Naive B cell (primary cell): ENCODE measurements at regions not wholly inside any gene's neighbourhood (a gene's known extent, or its start where the extent isn't known, plus 50 kb on each side); places are given as distances from the start of the nearest gene placed in this dataset.

ENCODE experiments used
- ATAC-seq, 2 donors: fragments of 150-1000 bp; cut with Tn5 transposase; 2 replicates each; pipeline ENCODE4 v1.10.0; 2021; ENCODE audit warnings: low read depth in 2 of 2, mild to moderate bottlenecking in 2 of 2, moderate library complexity in 2 of 2
- DNase-seq: peaks from one replicate; pipeline ENCODE4 v3.0.0; 2022
- H3K27ac Mint-ChIP-seq, 6 donors: one replicate each; pipeline ENCODE4 v1.8.0; 2020 to 2022; ENCODE audit warnings: mild to moderate bottlenecking in 6 of 6, mixed read lengths in 6 of 6, moderate library complexity in 5 of 6, inconsistent platforms in 2 of 6
- H3K27me3 Mint-ChIP-seq, 3 donors: one replicate each; pipeline ENCODE4 v1.8.0; 2021 to 2022; ENCODE audit warnings: mixed read lengths in 3 of 3, mild to moderate bottlenecking in 1 of 3
- H3K36me3 Mint-ChIP-seq, 2 donors: one replicate each; pipeline ENCODE4 v1.8.0; 2020 to 2022; ENCODE audit warnings: mixed read lengths in 2 of 2, inconsistent platforms in 1 of 2, mild to moderate bottlenecking in 1 of 2
- H3K4me1 Mint-ChIP-seq, 3 donors: one replicate each; pipeline ENCODE4 v1.8.0; 2020 to 2022; ENCODE audit warnings: mixed read lengths in 3 of 3, inconsistent platforms in 1 of 3, mild to moderate bottlenecking in 1 of 3, moderate library complexity in 1 of 3
- H3K4me3 Mint-ChIP-seq, 8 donors: one replicate each; pipeline ENCODE4 v1.8.0; 2020 to 2022; ENCODE audit warnings: mild to moderate bottlenecking in 8 of 8, mixed read lengths in 8 of 8, moderate library complexity in 8 of 8, inconsistent platforms in 2 of 8
- H3K9me3 Mint-ChIP-seq, 7 donors: one replicate each; pipeline ENCODE4 v1.8.0; 2020 to 2022; ENCODE audit warnings: mixed read lengths in 7 of 7, mild to moderate bottlenecking in 5 of 7, inconsistent platforms in 2 of 7, moderate library complexity in 1 of 7

DNA sequence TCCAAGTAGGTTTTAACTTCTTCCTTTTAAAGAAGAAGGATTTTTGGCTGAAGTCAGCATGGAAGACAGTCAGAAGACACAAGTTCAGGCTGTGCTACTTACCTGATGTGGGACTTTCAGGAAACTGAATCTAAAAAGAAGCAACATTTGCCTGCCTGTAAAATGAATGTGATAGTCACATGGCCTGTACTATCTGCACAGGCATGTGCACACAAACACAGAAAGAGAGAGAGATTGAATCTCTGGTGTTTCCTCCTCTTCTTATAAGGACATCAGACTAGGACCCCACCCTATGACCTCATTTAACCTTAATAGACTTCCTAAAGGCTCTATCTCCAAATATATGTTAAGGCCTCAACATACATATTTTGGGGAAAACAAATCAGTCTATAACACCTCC, 542.9 kb downstream of the PLPP3 start:
- peaks cover 14 to 22% (median 16%) of the 10 kb centered on the region in 3 donors for H3K27me3 Mint-ChIP-seq
- H3K4me1 Mint-ChIP-seq, result no peaks in the 10 kb centered on the region
- H3K9me3 Mint-ChIP-seq, result peaks cover 0 to 6% (median 4%) of the 10 kb centered on the region in 7 donors
- no peak overlapping the region for H3K4me3 Mint-ChIP-seq
- ATAC-seq, result no peak
- H3K27ac Mint-ChIP-seq, result no peak overlapping the region
- DNase-seq, result no peak
- peaks cover 0 to 12% of the 10 kb centered on the region in 2 donors for H3K36me3 Mint-ChIP-seq

DNA sequence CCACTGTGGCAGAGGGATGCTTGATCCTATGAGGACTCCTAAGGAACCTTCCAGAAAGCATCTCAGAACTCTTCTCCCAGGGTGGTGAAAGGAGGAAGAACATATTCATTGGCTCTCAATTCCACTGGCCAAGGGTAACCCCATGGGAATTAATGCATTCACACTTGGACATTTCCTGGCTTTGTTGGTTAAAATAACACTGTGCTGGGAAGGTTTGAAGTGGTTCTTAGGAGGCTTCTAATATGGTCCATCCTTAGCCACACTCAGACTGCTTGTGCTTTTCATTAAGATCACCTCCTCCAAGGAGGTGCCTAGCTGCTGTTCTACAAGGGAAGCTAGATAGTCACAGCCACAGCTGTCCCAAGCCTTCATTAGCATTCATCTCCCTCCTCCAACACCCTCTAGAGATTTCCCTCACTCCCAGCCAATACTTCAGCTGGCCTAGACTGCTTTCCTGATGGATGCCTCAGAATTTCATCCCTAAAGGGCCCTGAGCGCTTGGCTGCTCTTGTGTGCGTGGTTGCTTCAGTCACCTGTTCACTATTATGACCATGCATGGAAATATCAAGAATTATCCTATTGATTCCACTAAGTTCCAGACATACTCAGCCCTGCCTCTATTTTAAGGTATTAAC, 544.4 kb downstream of the PLPP3 start:
- Mint-ChIP-seq H3K4me3 (no peak overlapping the region), H3K9me3 (peaks cover 0 to 6% (median 4%) of the 10 kb centered on the region in 7 donors)

DNA sequence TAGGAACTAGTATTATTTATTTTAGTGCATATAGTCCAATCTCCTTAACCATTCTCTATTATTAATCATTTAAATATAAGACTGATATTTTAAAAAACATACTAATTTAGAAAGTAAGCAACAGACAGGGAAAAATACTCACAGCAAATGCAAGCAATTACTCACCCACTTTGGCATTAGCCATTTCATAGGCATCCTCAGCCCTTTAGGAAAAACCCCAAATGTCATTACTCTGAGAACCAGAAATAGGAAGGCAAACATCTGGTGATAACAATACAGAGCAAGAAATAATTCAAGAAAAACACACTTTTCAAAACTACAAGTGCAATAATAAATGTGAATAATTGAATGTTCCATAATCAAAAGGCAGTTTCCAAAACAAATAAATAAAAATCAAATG, 545.1 kb downstream of the PLPP3 start:
- Mint-ChIP-seq H3K27me3 (peaks cover 9 to 24% (median 16%) of the 10 kb centered on the region in 3 donors), H3K36me3 (peaks cover 0 to 12% of the 10 kb centered on the region in 2 donors), H3K9me3 (peaks cover 0 to 6% (median 4%) of the 10 kb centered on the region in 7 donors), H3K4me1 (no peaks in the 10 kb centered on the region), H3K27ac (no peak overlapping the region), H3K4me3 (no peak overlapping the region)
- DNase-seq (no peak), ATAC-seq (no peak)

More for the DNA sequence above, 544.4 kb downstream of the PLPP3 start:
- H3K27me3 Mint-ChIP-seq, result peaks cover 9 to 22% (median 16%) of the 10 kb centered on the region in 3 donors
- ATAC-seq (no peak), DNase-seq (no peak)
- H3K27ac Mint-ChIP-seq, result no peak overlapping the region
- H3K36me3 Mint-ChIP-seq, result peaks cover 0 to 12% of the 10 kb centered on the region in 2 donors
- no peaks in the 10 kb centered on the region for H3K4me1 Mint-ChIP-seq

DNA sequence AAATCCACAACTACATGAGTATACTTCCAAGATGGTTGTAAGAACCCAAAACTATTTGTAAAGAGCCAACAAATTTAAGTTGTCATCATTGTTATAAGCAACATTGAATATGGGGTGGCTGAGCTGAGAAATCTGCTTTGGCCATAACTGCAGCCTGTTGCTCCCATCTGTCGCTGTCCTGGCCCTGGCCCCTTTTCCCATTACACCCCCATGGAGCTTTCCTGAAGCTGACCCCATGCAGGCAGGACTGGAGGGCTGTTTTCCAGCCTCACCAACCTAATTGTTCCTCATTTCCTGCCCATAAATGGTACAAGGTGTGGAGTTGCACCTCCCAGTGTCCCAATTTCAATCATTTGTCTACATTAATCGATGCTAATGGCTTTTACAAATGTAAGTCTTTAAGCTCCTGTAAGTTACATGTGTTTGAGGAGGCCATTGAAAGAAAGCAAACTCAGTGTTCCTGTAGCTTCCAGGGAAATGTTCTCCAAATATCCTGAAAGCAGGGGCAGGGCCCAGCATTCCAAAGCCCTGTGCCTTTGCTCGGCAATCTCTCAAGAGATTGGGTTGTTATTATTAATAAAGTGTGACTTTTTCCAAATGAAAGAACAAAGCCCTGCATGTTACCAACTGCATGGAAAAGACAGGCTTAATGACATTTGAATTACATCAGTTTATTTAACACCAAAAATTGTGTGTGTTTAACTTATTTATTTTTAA, 545.9 kb downstream of the PLPP3 start:
- H3K4me3 Mint-ChIP-seq, result no peak overlapping the region
- H3K27ac Mint-ChIP-seq, result no peak overlapping the region
- no peaks in the 10 kb centered on the region for H3K4me1 Mint-ChIP-seq
- no peak for DNase-seq
- peaks cover 6 to 23% (median 8%) of the 10 kb centered on the region in 3 donors for H3K27me3 Mint-ChIP-seq
- no peak for ATAC-seq
- peaks cover 0 to 5% (median 3%) of the 10 kb centered on the region in 7 donors for H3K9me3 Mint-ChIP-seq
- peaks cover 0 to 8% of the 10 kb centered on the region in 2 donors for H3K36me3 Mint-ChIP-seq

DNA sequence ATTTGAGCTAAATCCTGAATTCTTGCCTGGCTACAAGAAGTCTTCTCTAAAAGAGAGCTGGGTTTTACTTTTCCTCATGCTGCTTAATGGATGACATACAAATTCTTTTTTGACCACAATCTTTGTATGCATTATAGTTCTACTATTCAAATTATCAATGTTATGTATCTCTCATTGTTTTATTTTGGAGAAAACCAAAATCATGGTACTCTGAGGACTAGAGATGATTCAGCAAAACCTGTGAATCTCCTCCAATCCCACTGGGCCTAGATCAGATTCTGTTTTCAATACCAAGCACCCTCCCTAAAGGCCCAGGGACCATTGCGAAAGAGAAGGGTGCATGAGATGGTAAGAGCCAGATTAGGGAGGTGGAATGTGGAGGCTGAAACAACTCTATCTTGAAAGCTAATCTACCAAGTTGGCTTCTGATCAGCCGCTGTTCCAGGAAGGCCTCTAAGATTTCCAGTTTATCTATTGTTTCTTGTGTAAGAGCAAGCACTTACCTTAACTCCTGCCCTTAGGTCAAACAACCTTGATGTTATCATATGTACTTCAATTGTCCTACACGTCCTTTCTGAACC, 547.2 kb downstream of the PLPP3 start:
- Mint-ChIP-seq H3K9me3 (no peaks in the 10 kb centered on the region), H3K4me1 (no peaks in the 10 kb centered on the region), H3K36me3 (no peaks in the 10 kb centered on the region), H3K4me3 (no peak overlapping the region), H3K27me3 (peaks cover 0 to 23% (median 3%) of the 10 kb centered on the region in 3 donors), H3K27ac (no peak overlapping the region)
- no peak for DNase-seq
- ATAC-seq, result no peak

DNA sequence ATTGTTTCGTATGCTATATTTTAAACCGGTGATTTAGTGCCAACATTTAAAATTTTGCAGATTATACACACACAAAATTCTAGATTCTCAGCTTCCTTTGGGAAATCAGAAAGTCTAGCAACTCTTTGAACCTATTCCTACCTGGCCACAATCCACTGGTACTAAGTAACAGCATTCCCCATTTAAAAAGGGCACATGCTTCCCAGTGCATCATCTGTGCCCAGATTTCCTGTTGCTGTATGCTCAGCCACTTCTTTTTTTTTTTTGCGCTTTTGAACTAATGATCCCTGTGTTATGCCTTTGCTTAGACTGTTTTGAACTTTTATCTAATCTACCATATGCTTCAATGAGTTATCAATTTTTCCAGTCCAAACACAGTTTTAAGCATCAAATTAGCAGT, 548.4 kb downstream of the PLPP3 start:
- Mint-ChIP-seq H3K4me3 (no peak overlapping the region), H3K9me3 (peaks cover 0 to 8% (median 0%) of the 10 kb centered on the region in 7 donors), H3K27ac (no peak overlapping the region), H3K27me3 (peaks cover 3 to 23% (median 9%) of the 10 kb centered on the region in 3 donors), H3K36me3 (no peaks in the 10 kb centered on the region), H3K4me1 (no peaks in the 10 kb centered on the region)
- DNase-seq (no peak), ATAC-seq (no peak)

DNA sequence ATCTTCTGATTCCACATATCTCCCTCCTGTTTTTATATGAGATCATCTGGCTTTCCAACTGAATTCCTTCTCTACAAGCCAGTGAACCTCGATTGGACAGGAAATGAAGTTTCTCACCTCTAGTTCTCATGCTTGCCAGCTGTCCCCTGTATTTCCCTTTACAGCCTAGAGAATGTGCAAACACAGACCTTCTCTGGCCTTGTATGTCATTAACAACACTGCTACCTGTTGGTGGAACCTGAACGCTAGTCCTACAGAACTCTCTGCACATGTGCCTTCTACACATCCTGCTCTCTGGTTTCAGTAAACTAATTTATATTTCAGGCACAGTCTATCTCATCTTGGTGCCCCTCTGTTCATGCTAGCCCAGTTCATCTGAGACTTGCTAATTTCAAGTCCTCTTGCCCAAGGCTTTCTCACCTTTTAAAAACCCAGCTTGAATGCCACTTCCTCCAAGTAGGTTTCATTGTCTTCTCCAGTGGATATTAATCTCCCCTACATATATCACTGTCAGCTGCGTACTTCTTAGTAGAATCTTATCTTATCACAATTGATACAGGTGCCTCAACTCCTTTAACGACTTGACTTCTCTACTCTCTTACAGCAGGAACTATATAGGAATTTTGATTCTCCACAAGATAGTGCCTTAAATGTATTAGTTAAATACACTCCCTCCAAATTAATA, 549.9 kb downstream of the PLPP3 start:
- no peaks in the 10 kb centered on the region for H3K4me1 Mint-ChIP-seq
- no peak overlapping the region for H3K27ac Mint-ChIP-seq
- H3K4me3 Mint-ChIP-seq, result no peak overlapping the region
- H3K9me3 Mint-ChIP-seq, result peaks cover 0 to 10% (median 0%) of the 10 kb centered on the region in 7 donors
- DNase-seq (no peak), ATAC-seq (no peak)
- H3K36me3 Mint-ChIP-seq, result no peaks in the 10 kb centered on the region
- H3K27me3 Mint-ChIP-seq, result peaks cover 3 to 19% (median 10%) of the 10 kb centered on the region in 3 donors

DNA sequence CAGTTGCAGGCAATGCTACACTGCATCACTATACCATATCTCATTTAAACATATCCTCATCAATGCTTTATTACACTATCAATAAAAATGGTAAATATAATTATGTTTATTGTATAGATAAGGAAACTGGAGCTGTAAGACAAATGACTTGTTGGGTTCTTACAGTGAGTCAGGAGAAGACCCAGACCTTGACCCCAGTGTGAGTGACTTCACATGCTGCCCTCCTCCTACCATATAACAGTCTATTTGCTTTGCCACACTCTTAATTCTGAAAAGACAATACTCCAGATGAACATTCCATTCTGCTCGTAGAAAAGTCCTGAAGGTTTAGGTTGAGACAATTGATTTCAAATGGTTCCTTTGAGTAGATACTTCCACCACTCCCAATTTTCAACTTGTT, 550.5 kb downstream of the PLPP3 start:
- peaks cover 3 to 19% (median 10%) of the 10 kb centered on the region in 3 donors for H3K27me3 Mint-ChIP-seq
- no peak overlapping the region for H3K4me3 Mint-ChIP-seq
- H3K36me3 Mint-ChIP-seq, result no peaks in the 10 kb centered on the region
- H3K27ac Mint-ChIP-seq, result no peak overlapping the region
- ATAC-seq (no peak), DNase-seq (no peak)
- H3K9me3 Mint-ChIP-seq, result peaks cover 0 to 10% (median 0%) of the 10 kb centered on the region in 7 donors
- no peaks in the 10 kb centered on the region for H3K4me1 Mint-ChIP-seq

DNA sequence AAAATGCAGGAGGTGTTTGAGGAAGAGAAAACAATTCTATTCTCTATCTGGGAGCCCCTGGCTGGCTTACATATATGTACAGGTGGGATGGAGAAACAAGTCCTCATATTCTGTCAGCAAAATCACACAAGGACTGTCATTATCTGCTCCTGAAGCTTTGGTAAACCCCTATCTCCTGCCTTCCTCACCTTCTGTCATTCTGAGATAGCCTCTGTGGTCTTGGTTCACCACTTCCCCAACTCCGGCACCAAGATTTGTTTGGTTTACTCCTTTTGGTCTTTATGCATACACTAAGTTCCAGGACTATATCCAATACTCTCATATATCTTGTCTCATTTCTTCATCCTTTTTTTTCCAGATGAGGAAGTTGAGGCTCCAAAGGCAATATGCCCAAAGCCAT, 551.1 kb downstream of the PLPP3 start:
- ATAC-seq (no peak), DNase-seq (no peak)
- H3K4me3 Mint-ChIP-seq, result no peak overlapping the region
- H3K27me3 Mint-ChIP-seq, result peaks cover 3 to 19% (median 10%) of the 10 kb centered on the region in 3 donors
- H3K27ac Mint-ChIP-seq, result no peak overlapping the region
- no peaks in the 10 kb centered on the region for H3K36me3 Mint-ChIP-seq
- peaks cover 0 to 10% (median 0%) of the 10 kb centered on the region in 7 donors for H3K9me3 Mint-ChIP-seq
- no peaks in the 10 kb centered on the region for H3K4me1 Mint-ChIP-seq

DNA sequence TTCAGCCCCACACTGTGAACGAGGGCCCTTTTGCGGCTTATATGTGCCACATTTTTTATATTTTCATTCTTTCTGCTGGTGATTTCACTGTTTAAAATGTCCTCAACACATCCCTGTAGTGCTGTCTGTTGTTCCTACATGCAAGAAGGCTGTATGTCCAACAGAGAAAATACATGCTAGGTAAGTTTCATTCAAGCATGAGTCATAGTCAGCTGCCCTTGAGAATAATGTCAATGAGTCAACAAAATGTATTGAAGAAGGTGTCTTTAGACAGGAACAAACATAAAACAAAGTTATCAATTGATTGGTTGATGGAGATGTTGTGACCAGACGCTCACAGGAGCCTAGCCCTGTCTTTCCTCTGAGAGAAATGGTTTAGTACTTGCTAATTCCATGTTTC, 553.4 kb downstream of the PLPP3 start:
- ATAC-seq (no peak), DNase-seq (no peak)
- H3K36me3 Mint-ChIP-seq, result no peaks in the 10 kb centered on the region
- H3K9me3 Mint-ChIP-seq, result peaks cover 0 to 16% (median 4%) of the 10 kb centered on the region in 7 donors
- H3K4me1 Mint-ChIP-seq, result no peaks in the 10 kb centered on the region
- H3K27ac Mint-ChIP-seq, result no peak overlapping the region
- H3K4me3 Mint-ChIP-seq, result no peak overlapping the region
- H3K27me3 Mint-ChIP-seq, result peaks cover 3 to 12% (median 10%) of the 10 kb centered on the region in 3 donors

DNA sequence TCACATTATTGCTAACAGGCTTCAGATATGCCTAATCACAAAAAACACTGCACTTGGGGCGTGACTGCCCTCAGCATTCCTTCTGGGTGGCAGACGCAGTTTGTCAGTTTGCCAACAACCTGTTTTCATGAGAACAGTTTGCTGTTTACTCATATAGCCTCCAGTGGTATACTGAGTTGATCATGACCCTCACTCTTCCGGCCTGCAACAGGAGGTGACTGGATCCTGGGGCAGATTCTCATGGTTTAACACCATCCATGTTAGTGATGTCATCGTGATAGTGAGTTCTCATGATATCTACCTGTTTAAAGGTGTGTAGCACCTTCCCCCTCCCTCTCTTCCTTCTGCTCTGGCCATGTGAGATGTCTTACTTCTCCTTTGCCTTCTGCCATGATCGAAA, 555.2 kb downstream of the PLPP3 start:
- H3K4me1 Mint-ChIP-seq, result no peaks in the 10 kb centered on the region
- no peaks in the 10 kb centered on the region for H3K36me3 Mint-ChIP-seq
- no peak overlapping the region for H3K27ac Mint-ChIP-seq
- H3K4me3 Mint-ChIP-seq, result no peak overlapping the region
- H3K9me3 Mint-ChIP-seq, result peaks cover 0 to 23% (median 8%) of the 10 kb centered on the region in 7 donors
- DNase-seq (no peak), ATAC-seq (no peak)
- peaks cover 3 to 10% (median 8%) of the 10 kb centered on the region in 3 donors for H3K27me3 Mint-ChIP-seq

DNA sequence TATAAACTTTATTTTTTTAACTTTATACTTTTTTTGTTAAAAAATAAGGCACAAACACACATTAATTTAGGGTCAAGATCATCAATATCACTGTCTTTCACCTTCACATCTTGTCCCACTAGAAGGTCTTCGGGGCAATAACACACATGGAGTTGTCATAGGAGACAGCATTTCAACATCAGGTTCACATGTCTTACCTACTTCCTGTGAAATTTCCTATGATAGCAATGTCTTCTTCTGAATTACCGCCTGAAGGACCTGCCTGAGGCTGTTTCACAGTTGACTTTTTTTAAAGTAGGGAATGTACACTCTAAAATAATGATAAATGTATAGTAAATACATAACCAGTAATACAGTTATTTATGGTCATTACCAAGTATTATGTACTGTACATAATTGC, 559.4 kb downstream of the PLPP3 start:
- no peak overlapping the region for H3K27ac Mint-ChIP-seq
- DNase-seq (no peak), ATAC-seq (no peak)
- no peaks in the 10 kb centered on the region for H3K27me3 Mint-ChIP-seq
- H3K4me3 Mint-ChIP-seq, result no peak overlapping the region
- H3K4me1 Mint-ChIP-seq, result no peaks in the 10 kb centered on the region
- no peaks in the 10 kb centered on the region for H3K36me3 Mint-ChIP-seq
- peaks cover 0 to 13% (median 8%) of the 10 kb centered on the region in 7 donors for H3K9me3 Mint-ChIP-seq

DNA sequence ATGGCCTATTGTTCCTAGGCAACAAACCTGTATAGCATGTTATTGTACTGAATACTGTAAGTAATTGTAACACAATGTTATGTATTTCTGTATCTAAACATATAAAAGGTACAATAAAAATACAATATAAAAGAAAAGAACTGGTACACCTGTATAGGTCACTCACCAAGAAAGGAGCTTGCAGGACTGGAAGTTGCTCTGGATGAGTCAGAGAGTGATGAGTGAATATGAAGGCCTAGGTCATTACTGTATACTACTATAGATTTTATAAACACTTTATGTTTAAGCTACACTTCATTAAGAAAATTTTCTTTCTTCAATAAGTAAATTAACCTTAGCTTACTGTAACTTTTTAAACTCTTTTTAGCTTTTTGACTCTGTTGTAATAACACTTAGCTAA, 559.9 kb downstream of the PLPP3 start:
- Mint-ChIP-seq H3K4me1 (no peaks in the 10 kb centered on the region), H3K36me3 (no peaks in the 10 kb centered on the region), H3K27me3 (no peaks in the 10 kb centered on the region), H3K9me3 (peaks cover 0 to 13% (median 8%) of the 10 kb centered on the region in 7 donors), H3K27ac (no peak overlapping the region), H3K4me3 (no peak overlapping the region)
- no peak for ATAC-seq
- DNase-seq, result no peak
